ENCODE measurements at regions not wholly inside any gene's neighbourhood (a gene's known extent, or its start where the extent isn't known, plus 50 kb on each side); places are given as distances from the start of the nearest gene placed in this dataset.

DNA sequence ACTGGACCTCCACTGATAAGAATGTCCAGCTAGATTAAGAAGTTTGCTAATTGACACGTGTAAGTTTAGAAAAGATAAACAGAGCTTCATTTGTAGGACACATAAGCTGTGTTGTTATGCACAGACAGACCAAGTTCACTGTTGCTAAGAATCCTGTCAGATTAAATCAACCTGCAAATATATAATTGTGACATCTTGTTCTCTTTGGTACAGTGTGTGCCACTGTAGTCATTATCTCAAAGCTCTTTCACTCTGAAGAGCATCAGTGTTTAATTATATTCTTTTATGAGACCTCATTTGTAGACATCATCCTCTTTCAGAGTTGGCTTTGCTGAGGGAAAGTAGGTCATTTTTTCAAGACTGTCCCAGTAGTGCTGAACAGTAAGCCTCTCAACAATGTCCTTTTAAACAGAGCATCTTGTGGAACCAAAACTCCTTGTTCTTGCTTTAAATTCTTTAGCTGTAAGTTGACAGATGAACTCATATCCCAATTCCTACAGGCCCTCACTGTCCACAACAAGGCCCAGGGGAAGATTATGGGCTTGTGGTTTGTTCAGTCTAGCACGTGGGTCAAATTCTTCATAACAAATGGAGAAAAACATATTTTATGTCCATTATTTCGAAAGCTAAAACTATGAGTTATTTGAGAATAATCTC, 252.4 kb downstream of the HDGFL1 start:
- TF ChIP-seq, protein P1, sequence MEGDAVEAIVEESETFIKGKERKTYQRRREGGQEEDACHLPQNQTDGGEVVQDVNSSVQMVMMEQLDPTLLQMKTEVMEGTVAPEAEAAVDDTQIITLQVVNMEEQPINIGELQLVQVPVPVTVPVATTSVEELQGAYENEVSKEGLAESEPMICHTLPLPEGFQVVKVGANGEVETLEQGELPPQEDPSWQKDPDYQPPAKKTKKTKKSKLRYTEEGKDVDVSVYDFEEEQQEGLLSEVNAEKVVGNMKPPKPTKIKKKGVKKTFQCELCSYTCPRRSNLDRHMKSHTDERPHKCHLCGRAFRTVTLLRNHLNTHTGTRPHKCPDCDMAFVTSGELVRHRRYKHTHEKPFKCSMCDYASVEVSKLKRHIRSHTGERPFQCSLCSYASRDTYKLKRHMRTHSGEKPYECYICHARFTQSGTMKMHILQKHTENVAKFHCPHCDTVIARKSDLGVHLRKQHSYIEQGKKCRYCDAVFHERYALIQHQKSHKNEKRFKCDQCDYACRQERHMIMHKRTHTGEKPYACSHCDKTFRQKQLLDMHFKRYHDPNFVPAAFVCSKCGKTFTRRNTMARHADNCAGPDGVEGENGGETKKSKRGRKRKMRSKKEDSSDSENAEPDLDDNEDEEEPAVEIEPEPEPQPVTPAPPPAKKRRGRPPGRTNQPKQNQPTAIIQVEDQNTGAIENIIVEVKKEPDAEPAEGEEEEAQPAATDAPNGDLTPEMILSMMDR (IDR thresholded peaks at IDR 0.05; ENCODE audit: poor library complexity, severe bottlenecking), result no peak
- TF ChIP-seq EP300 (conservative IDR thresholded peaks at IDR 0.05; ENCODE audit: poor library complexity, severe bottlenecking) (peak; percentile 29), MXI1 (conservative IDR thresholded peaks at IDR 0.05; ENCODE audit: poor library complexity, severe bottlenecking) (no peak), POLR2AphosphoS5 (IDR thresholded peaks at IDR 0.05) (peak; percentile 15)
- H3K4me2 ChIP-seq (ENCODE audit: low read length), result no peak overlapping the region

DNA sequence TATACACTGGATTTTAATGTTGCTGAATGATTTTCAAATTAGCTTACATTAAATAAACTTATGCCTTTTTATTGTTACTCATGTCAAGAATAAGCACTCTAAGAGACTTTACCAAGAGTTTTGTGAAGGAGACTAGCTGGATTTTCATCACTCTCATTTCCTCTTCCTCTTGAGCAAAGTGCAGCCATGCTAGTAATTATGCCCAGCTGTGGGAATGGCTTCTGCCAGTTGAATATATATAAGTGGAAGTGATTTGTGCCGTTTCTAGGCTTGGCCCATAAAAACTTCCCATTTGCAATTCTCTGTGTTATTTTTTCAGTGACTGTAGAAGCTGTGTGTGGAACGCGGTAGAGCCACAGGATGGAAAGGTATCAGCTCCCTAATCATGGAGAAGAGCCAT, 255.8 kb downstream of the HDGFL1 start:
- TF ChIP-seq REST (IDR thresholded peaks at IDR 0.05; ENCODE audit: borderline replicate concordance) (peak; percentile 36), MXI1 (conservative IDR thresholded peaks at IDR 0.05; ENCODE audit: poor library complexity, severe bottlenecking) (no peak)
- Histone ChIP-seq H3K36me3 (ENCODE audit: insufficient read depth, low read length) (no peaks in the 10 kb centered on the region), H3K9ac (ENCODE audit: low read length) (no peak overlapping the region), H2AFZ (ENCODE audit: low read depth, low read length) (no peak overlapping the region), H3F3A (ENCODE audit: insufficient read depth, low read length, poor library complexity, severe bottlenecking) (no peaks in the 10 kb centered on the region), H3K9me2 (ENCODE audit: insufficient read depth, low read length) (no peaks in the 10 kb centered on the region), H3K27ac (ENCODE audit: low read length) (no peak overlapping the region), H3K4me2 (ENCODE audit: low read length) (no peak overlapping the region), H3K9me3 (ENCODE audit: low read length) (no peaks in the 10 kb centered on the region), H4K20me1 (ENCODE audit: insufficient read depth) (no peaks in the 10 kb centered on the region), H3K4me3 (ENCODE audit: low read length) (no peak overlapping the region), H3K27me3 (ENCODE audit: insufficient read depth, low read depth, low read length) (no peaks in the 10 kb centered on the region), H3K79me2 (replicated peaks; ENCODE audit: insufficient read depth, low read length) (no peaks in the 10 kb centered on the region)

More for the DNA sequence above, 252.4 kb downstream of the HDGFL1 start:
- Histone ChIP-seq H3K9me3 (ENCODE audit: low read length) (no peaks in the 10 kb centered on the region), H3K79me2 (replicated peaks; ENCODE audit: insufficient read depth, low read length) (no peaks in the 10 kb centered on the region), H3F3A (ENCODE audit: insufficient read depth, low read length, poor library complexity, severe bottlenecking) (no peaks in the 10 kb centered on the region), H3K4me3 (ENCODE audit: low read length) (no peak overlapping the region), H4K20me1 (ENCODE audit: insufficient read depth) (no peaks in the 10 kb centered on the region), H2AFZ (ENCODE audit: low read depth, low read length) (no peak overlapping the region), H3K9me2 (ENCODE audit: insufficient read depth, low read length) (no peaks in the 10 kb centered on the region), H3K36me3 (ENCODE audit: insufficient read depth, low read length) (no peaks in the 10 kb centered on the region), H3K9ac (ENCODE audit: low read length) (no peak overlapping the region), H3K27ac (ENCODE audit: low read length) (no peak overlapping the region), H3K27me3 (ENCODE audit: insufficient read depth, low read depth, low read length) (no peaks in the 10 kb centered on the region)

DNA sequence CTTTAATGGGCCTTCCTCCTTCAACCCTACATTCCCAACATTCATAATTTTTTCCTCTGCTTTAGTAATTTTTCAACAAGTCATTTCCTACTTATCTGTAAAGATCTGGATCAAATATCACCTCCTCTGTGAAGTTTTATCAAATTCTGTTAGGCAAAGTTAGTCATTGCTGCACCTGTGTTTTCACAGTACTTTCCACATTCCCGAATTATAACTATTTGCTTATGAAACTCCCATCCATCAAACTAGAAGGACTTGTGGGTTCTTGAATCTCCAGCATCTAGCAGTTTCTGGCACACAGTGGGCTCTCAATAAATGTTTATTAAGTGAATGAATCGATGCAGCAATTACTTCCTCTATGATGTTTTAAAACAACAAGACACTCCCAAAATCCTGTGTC, 257.6 kb downstream of the HDGFL1 start:
- Histone ChIP-seq H3F3A (ENCODE audit: insufficient read depth, low read length, poor library complexity, severe bottlenecking) (no peaks in the 10 kb centered on the region), H4K20me1 (ENCODE audit: insufficient read depth) (no peaks in the 10 kb centered on the region), H3K36me3 (ENCODE audit: insufficient read depth, low read length) (no peaks in the 10 kb centered on the region), H3K4me2 (ENCODE audit: low read length) (no peak overlapping the region), H3K4me3 (ENCODE audit: low read length) (no peak overlapping the region), H3K9me2 (ENCODE audit: insufficient read depth, low read length) (no peaks in the 10 kb centered on the region), H3K27ac (ENCODE audit: low read length) (no peak overlapping the region), H3K79me2 (replicated peaks; ENCODE audit: insufficient read depth, low read length) (no peaks in the 10 kb centered on the region), H3K9ac (ENCODE audit: low read length) (no peak overlapping the region), H3K27me3 (ENCODE audit: insufficient read depth, low read depth, low read length) (no peaks in the 10 kb centered on the region), H2AFZ (ENCODE audit: low read depth, low read length) (no peak overlapping the region), H3K9me3 (ENCODE audit: low read length) (no peaks in the 10 kb centered on the region)
- TF ChIP-seq REST (IDR thresholded peaks at IDR 0.05; ENCODE audit: borderline replicate concordance) (no peak), MXI1 (conservative IDR thresholded peaks at IDR 0.05; ENCODE audit: poor library complexity, severe bottlenecking) (no peak), RAD21 (conservative IDR thresholded peaks at IDR 0.05) (no peak), TAF1 (IDR thresholded peaks at IDR 0.05; ENCODE audit: low read depth) (no peak), SMC3 (conservative IDR thresholded peaks at IDR 0.05; ENCODE audit: poor library complexity) (no peak), POLR2AphosphoS5 (IDR thresholded peaks at IDR 0.05) (no peak), EZH2 (IDR thresholded peaks at IDR 0.05; ENCODE audit: borderline replicate concordance, insufficient read depth, low read length, poor library complexity, severe bottlenecking) (no peak), EP300 (conservative IDR thresholded peaks at IDR 0.05; ENCODE audit: poor library complexity, severe bottlenecking) (no peak)
- TF ChIP-seq, protein P1 (IDR thresholded peaks at IDR 0.05; ENCODE audit: poor library complexity, severe bottlenecking), result no peak

Measured in neural cell (in vitro differentiated cells).